SK-N-SH (cell line): ENCODE measurements at regions not wholly inside any gene's neighbourhood (a gene's known extent, or its start where the extent isn't known, plus 50 kb on each side); places are given as distances from the start of the nearest gene placed in this dataset.

ENCODE experiments used
- CTCF ChIP-seq: fragments of 200-600 bp; sonication (generic); IDR thresholded peaks from 2 replicates; pipeline ENCODE4 v1.6.1; 2017; ENCODE audit warnings: antibody characterized with exemption, mild to moderate bottlenecking, moderate library complexity
- FOXJ3 ChIP-seq: sonication (generic); formaldehyde crosslinking; IDR thresholded peaks from 2 replicates; pipeline ENCODE4 v1.5.1; 2020; ENCODE audit warnings: mild to moderate bottlenecking, missing genetic modification reagents
- JUND ChIP-seq: IDR thresholded peaks from 2 replicates; pipeline ENCODE4 v1.4.0; 2012
- MEF2A ChIP-seq: IDR thresholded peaks from 2 replicates; pipeline ENCODE4 v1.4.0; 2012; ENCODE audit warnings: low read depth, borderline replicate concordance
- RFX5 ChIP-seq: IDR thresholded peaks from 2 replicates; pipeline ENCODE4 v1.6.1; 2012; ENCODE audit warnings: mild to moderate bottlenecking, improper control_type of control experiment, low read length
- USF1 ChIP-seq: IDR thresholded peaks from 2 replicates; pipeline ENCODE4 v1.4.0; 2012; ENCODE audit warnings: low read depth, borderline replicate concordance
- USF2 ChIP-seq: fragments of 150-350 bp; IDR thresholded peaks from 2 replicates; pipeline ENCODE4 v1.6.1; 2017; ENCODE audit warnings: antibody characterized with exemption, low read length, low read depth, borderline replicate concordance

- TF ChIP-seq RFX5 (no peak), CTCF (no peak), MEF2A (peak; percentile 87), JUND (peak; percentile 94), FOXJ3 (CRISPR knock-in tag) (no peak), USF1 (no peak), USF2 (no peak)
Measured at GRCh38 chr2:226079671-226080181, 680.2 kb downstream of the NYAP2 start.
